H1 (cell line): ENCODE measurements at regions not wholly inside any gene's neighbourhood (a gene's known extent, or its start where the extent isn't known, plus 50 kb on each side); places are given as distances from the start of the nearest gene placed in this dataset.

Experiments
- CTCF ChIA-PET: fragments of 300-600 bp; sonication (Branson Sonifier 250); formaldehyde crosslinking; loops from one replicate; lab custom pipeline; 2021; ENCODE audit not compliant: partially characterized antibody; lab: Charles Lee
- POLR2A ChIA-PET: fragments of 300-600 bp; sonication (Branson Sonifier 250); formaldehyde crosslinking; loops from one replicate; lab custom pipeline; 2021; ENCODE audit warnings: inconsistent platforms; ENCODE audit not compliant: partially characterized antibody; lab: Charles Lee
- DNase-seq, 2 experiments: peaks; one replicate each; pipeline versions ENCODE4 v3.0.0 to v3.0.0-alpha.2; 2010 to 2022; ENCODE audit warnings: low spot score in 2 of 2, low read depth in 1 of 2, mixed read lengths in 1 of 2
- FAIRE-seq: peaks from 2 replicates; lab custom pipeline; 2011; peaks lifted over from hg19 to GRCh38; lab: Jason Lieb, UNC
- H2AFZ ChIP-seq: 2 replicates; pipeline ENCODE4 v1.8.1; 2012; ENCODE audit warnings: low read length, inconsistent platforms
- H2AK5ac ChIP-seq: 2 replicates; pipeline ENCODE4 v1.6.1; 2013; ENCODE audit warnings: low read depth, low read length
- H2BK120ac ChIP-seq: replicated peaks from 2 replicates; pipeline ENCODE3; 2013; ENCODE audit warnings: low read depth, low read length, inconsistent platforms
- H2BK12ac ChIP-seq: 2 replicates; pipeline ENCODE4 v1.6.1; 2013; ENCODE audit warnings: low read depth, low read length
- H2BK15ac ChIP-seq: 2 replicates; pipeline ENCODE4 v1.6.1; 2013; ENCODE audit warnings: low read length
- H2BK20ac ChIP-seq: 2 replicates; pipeline ENCODE4 v1.6.1; 2013; ENCODE audit warnings: low read length
- H2BK5ac ChIP-seq: 2 replicates; pipeline ENCODE4 v1.6.1; 2013; ENCODE audit warnings: low read depth, low read length
- H3K14ac ChIP-seq: 2 replicates; pipeline ENCODE4 v1.6.1; 2013; ENCODE audit warnings: inconsistent platforms; ENCODE audit not compliant: insufficient read length
- H3K18ac ChIP-seq: 2 replicates; pipeline ENCODE4 v1.6.1; 2013; ENCODE audit warnings: low read length; ENCODE audit errors: extremely low read depth
- H3K23ac ChIP-seq: 2 replicates; pipeline ENCODE4 v1.6.1; 2013; ENCODE audit warnings: inconsistent platforms; ENCODE audit not compliant: insufficient read length
- H3K23me2 ChIP-seq: 2 replicates; pipeline ENCODE4 v1.6.1; 2013; ENCODE audit warnings: low read depth, low read length
- H3K27ac ChIP-seq: 2 replicates; pipeline ENCODE4 v1.6.1; 2011; ENCODE audit warnings: low read depth, low read length, inconsistent platforms
- H3K27me3 ChIP-seq, 4 experiments: replicated peaks in 1 of 4; 1 replicate in 1 of 4; 2 replicates in 3 of 4; pipeline versions ENCODE4 v1.6.1 to v1.8.1; 2011 to 2013; ENCODE audit warnings: low read length in 3 of 4, mild to moderate bottlenecking in 3 of 4, inconsistent platforms in 2 of 4, mixed read lengths in 2 of 4, moderate library complexity in 1 of 4; ENCODE audit not compliant: control insufficient read depth in 3 of 4, insufficient read depth in 3 of 4; ENCODE audit errors: extremely low read depth in 1 of 4
- H3K36me3 ChIP-seq, 4 experiments: 2 replicates each; pipeline versions ENCODE4 v1.6.1 to v1.8.1; 2011 to 2013; ENCODE audit warnings: mild to moderate bottlenecking in 4 of 4, low read length in 3 of 4, moderate library complexity in 2 of 4, control low read depth in 1 of 4, inconsistent platforms in 1 of 4; ENCODE audit not compliant: insufficient read depth in 4 of 4, control insufficient read depth in 2 of 4
- H3K4ac ChIP-seq: replicated peaks from 2 replicates; pipeline ENCODE3; 2013; ENCODE audit warnings: low read length, low read depth, mixed read lengths, inconsistent platforms; ENCODE audit not compliant: insufficient read length
- H3K4me1 ChIP-seq, 4 experiments: replicated peaks in 1 of 4; 1 replicate in 1 of 4; 2 replicates in 3 of 4; pipeline versions ENCODE4 v1.6.1 to v1.8.1; 2011 to 2013; ENCODE audit warnings: low read length in 3 of 4, inconsistent platforms in 2 of 4, mixed read lengths in 1 of 4; ENCODE audit not compliant: insufficient read depth in 4 of 4, control insufficient read depth in 3 of 4
- H3K4me2 ChIP-seq, 2 experiments: 2 replicates each; pipeline versions ENCODE4 v1.6.1 to v1.8.1; 2011 to 2013; ENCODE audit warnings: low read depth in 2 of 2, low read length in 2 of 2, control low read depth in 1 of 2, inconsistent platforms in 1 of 2, mild to moderate bottlenecking in 1 of 2; ENCODE audit not compliant: insufficient read depth in 1 of 2
- H3K4me3 ChIP-seq, 4 experiments: fragments of 200-600, 300-600 bp in 1 of 4; sonication (generic), shearing (Covaris generic), sonication (Bioruptor Twin) in 1 of 4; 2 replicates each; pipeline versions ENCODE4 v1.5.1 to v1.8.1; 2011 to 2016; ENCODE audit warnings: low read length in 4 of 4, low read depth in 3 of 4, control low read depth in 2 of 4, inconsistent platforms in 2 of 4, mild to moderate bottlenecking in 2 of 4, mixed read lengths in 1 of 4, moderate library complexity in 1 of 4; ENCODE audit not compliant: insufficient read depth in 2 of 4; ENCODE audit errors: extremely low read depth in 1 of 4
- H3K56ac ChIP-seq: replicated peaks from 2 replicates; pipeline ENCODE3; 2013; ENCODE audit warnings: low read depth, mild to moderate bottlenecking, mixed read lengths, low read length, inconsistent platforms; ENCODE audit not compliant: insufficient read length
- H3K79me1 ChIP-seq: 2 replicates; pipeline ENCODE4 v1.6.1; 2013; ENCODE audit warnings: low read depth, low read length, control low read depth
- H3K79me2 ChIP-seq, 2 experiments: 2 replicates each; pipeline versions ENCODE4 v1.6.1 to v1.8.1; 2012 to 2013; ENCODE audit warnings: low read length in 2 of 2, mild to moderate bottlenecking in 2 of 2, inconsistent platforms in 1 of 2; ENCODE audit not compliant: insufficient read depth in 2 of 2, control insufficient read depth in 1 of 2
- H3K9ac ChIP-seq, 4 experiments: replicated peaks in 1 of 4; 1 replicate in 1 of 4; 2 replicates in 3 of 4; pipeline versions ENCODE4 v1.6.1 to v1.8.1; 2011 to 2013; ENCODE audit warnings: low read depth in 3 of 4, low read length in 3 of 4, control low read depth in 2 of 4, mild to moderate bottlenecking in 2 of 4, moderate library complexity in 2 of 4, inconsistent platforms in 1 of 4; ENCODE audit errors: extremely low read depth in 1 of 4
- H3K9me3 ChIP-seq, 2 experiments: 2 replicates each; pipeline versions ENCODE4 v1.6.1 to v1.8.1; 2012 to 2013; ENCODE audit warnings: mild to moderate bottlenecking in 2 of 2, moderate library complexity in 2 of 2, control low read depth in 1 of 2, inconsistent platforms in 1 of 2, low read depth in 1 of 2, low read length in 1 of 2, mixed read lengths in 1 of 2; ENCODE audit not compliant: insufficient read depth in 2 of 2
- H4K20me1 ChIP-seq, 2 experiments: replicated peaks in 1 of 2; 2 replicates each; pipeline versions ENCODE3 to v1.8.1; 2011 to 2013; ENCODE audit warnings: inconsistent platforms in 2 of 2, low read length in 2 of 2, mild to moderate bottlenecking in 1 of 2; ENCODE audit not compliant: insufficient read depth in 2 of 2, control insufficient read depth in 1 of 2
- H4K5ac ChIP-seq: 2 replicates; pipeline ENCODE4 v1.6.1; 2013; ENCODE audit warnings: low read length, low read depth, mixed read lengths, inconsistent platforms; ENCODE audit not compliant: insufficient read length
- H4K8ac ChIP-seq: 2 replicates; pipeline ENCODE4 v1.8.0; 2013; ENCODE audit warnings: mild to moderate bottlenecking, moderate library complexity, low read length, inconsistent platforms; ENCODE audit not compliant: insufficient read depth; ENCODE audit errors: extremely low read depth
- H4K91ac ChIP-seq: replicated peaks from 2 replicates; pipeline ENCODE3; 2013; ENCODE audit warnings: low read length, mixed read lengths, inconsistent platforms; ENCODE audit not compliant: insufficient read length
- TAF1 ChIP-seq: IDR thresholded peaks from 2 replicates; pipeline ENCODE4 v1.6.1; 2011; ENCODE audit warnings: mild to moderate bottlenecking, low read depth, low read length

- H3K4ac ChIP-seq = no peak overlapping the region
- no peak for TF ChIP-seq TAF1
- TF ChIP-seq, all 59 proteins: peak for 0
- no peak overlapping the region for H2BK12ac ChIP-seq
- FAIRE-seq (no peak), DNase-seq (no peak)
- H3K4me3 ChIP-seq = no peak overlapping the region
- H3K4me1 ChIP-seq = no peaks in the 10 kb centered on the region
- no peak overlapping the region for H4K8ac ChIP-seq
- H3K14ac ChIP-seq = no peak overlapping the region
- H3K36me3 ChIP-seq = no peaks in the 10 kb centered on the region
- peaks cover 4% of the 10 kb centered on the region; the same call in 1 of the 2 replicates for H3K23me2 ChIP-seq
- no peak overlapping the region for H4K5ac ChIP-seq
- H3K27ac ChIP-seq = no peak overlapping the region
- no peak overlapping the region for H3K18ac ChIP-seq
- H4K91ac ChIP-seq = no peak overlapping the region
- H2AK5ac ChIP-seq = no peak overlapping the region
- H2BK20ac ChIP-seq = no peak overlapping the region
- ChIA-PET POLR2A (interaction anchor here (0.8 kb wide), 1 partner anchor 61 kb away, joined by 3 read pairs; no protein-coding TSS in a partner anchor), CTCF (no interaction called here)
- no peak overlapping the region for H2BK15ac ChIP-seq
- no peak overlapping the region for H3K4me2 ChIP-seq
- H3K56ac ChIP-seq = no peak overlapping the region
- no peaks in the 10 kb centered on the region for H3K79me1 ChIP-seq
- H3K9me3 ChIP-seq = no peaks in the 10 kb centered on the region
- no peaks in the 10 kb centered on the region for H3K79me2 ChIP-seq
- H3K27me3 ChIP-seq = no peaks in the 10 kb centered on the region
- no peak overlapping the region for H2BK5ac ChIP-seq
- no peaks in the 10 kb centered on the region for H4K20me1 ChIP-seq
- no peak overlapping the region for H2AFZ ChIP-seq
- H2BK120ac ChIP-seq = no peak overlapping the region
- no peak overlapping the region for H3K9ac ChIP-seq
- H3K23ac ChIP-seq = no peak overlapping the region
Measured at GRCh38 chr12:89770391-89770790, 61.8 kb upstream of the ATP2B1 start.
